ENCODE measurements at regions not wholly inside any gene's neighbourhood (a gene's known extent, or its start where the extent isn't known, plus 50 kb on each side); places are given as distances from the start of the nearest gene placed in this dataset.
A peak's percentile ranks its signal among the peaks of the same experiment; 100 is the strongest.

GRCh38 chr5:8157320-8157822 lies 288.4 kb downstream of the MTRR start:
- H3K4me3 ChIP-seq (replicated peaks; ENCODE audit: low read depth, low read length) = no peak overlapping the region
- DNase-seq (ENCODE audit: low read depth) = no peak

GRCh38 chr5:8176101-8176693 lies 307.2 kb downstream of the MTRR start:
- no peak for DNase-seq (ENCODE audit: low read depth)
- no peak overlapping the region for H3K4me3 ChIP-seq (replicated peaks; ENCODE audit: low read depth, low read length)
- TF ChIP-seq CTCF (IDR thresholded peaks at IDR 0.05; ENCODE audit: low read length, missing control alignments) = no peak

More at GRCh38 chr5:8157320-8157822, 288.4 kb downstream of the MTRR start:
- no peak for TF ChIP-seq CTCF (IDR thresholded peaks at IDR 0.05; ENCODE audit: low read length, missing control alignments)

- peak; percentile 19 for DNase-seq (ENCODE audit: low read depth)
- peak; percentile 72 for TF ChIP-seq CTCF (IDR thresholded peaks at IDR 0.05; ENCODE audit: low read length, missing control alignments)
- no peak overlapping the region for H3K4me3 ChIP-seq (replicated peaks; ENCODE audit: low read depth, low read length)
Observed at GRCh38 chr5:8184455-8185063, 315.6 kb downstream of the MTRR start.

- DNase-seq (ENCODE audit: low read depth) = no peak
- no peak overlapping the region for H3K4me3 ChIP-seq (replicated peaks; ENCODE audit: low read depth, low read length)
- TF ChIP-seq CTCF (IDR thresholded peaks at IDR 0.05; ENCODE audit: low read length, missing control alignments) = no peak
Observed at GRCh38 chr5:8185852-8186251, 316.9 kb downstream of the MTRR start.

- H3K4me3 ChIP-seq (replicated peaks; ENCODE audit: low read depth, low read length) = no peak overlapping the region
- DNase-seq (ENCODE audit: low read depth) = no peak
- TF ChIP-seq CTCF (IDR thresholded peaks at IDR 0.05; ENCODE audit: low read length, missing control alignments) = no peak
Observed at GRCh38 chr5:8188874-8189565, 320.1 kb downstream of the MTRR start.

GRCh38 chr5:8192840-8193239 lies 323.9 kb downstream of the MTRR start:
- no peak for DNase-seq (ENCODE audit: low read depth)

More at GRCh38 chr5:8192840-8193239, 323.9 kb downstream of the MTRR start:
- no peak overlapping the region for H3K4me3 ChIP-seq (replicated peaks; ENCODE audit: low read depth, low read length)
- TF ChIP-seq CTCF (IDR thresholded peaks at IDR 0.05; ENCODE audit: low read length, missing control alignments) = no peak

Measured in fibroblast of pulmonary artery (primary cell).